Activated CD4-positive, alpha-beta T cell treated with anti-CD3 and anti-CD28 coated beads, Interleukin-2, amount 50 U/mL, for 48 hours (primary cell): ENCODE measurements at regions not wholly inside any gene's neighbourhood (a gene's known extent, or its start where the extent isn't known, plus 50 kb on each side); places are given as distances from the start of the nearest gene placed in this dataset.

Experiments used
- DNase-seq, 2 experiments: peaks; one replicate each; pipeline ENCODE4 v3.0.0-alpha.2; 2020

GRCh38 chr3:104610730-104611652 is 755.7 kb upstream of the ALCAM start:
- DNase-seq: no peak

DNA sequence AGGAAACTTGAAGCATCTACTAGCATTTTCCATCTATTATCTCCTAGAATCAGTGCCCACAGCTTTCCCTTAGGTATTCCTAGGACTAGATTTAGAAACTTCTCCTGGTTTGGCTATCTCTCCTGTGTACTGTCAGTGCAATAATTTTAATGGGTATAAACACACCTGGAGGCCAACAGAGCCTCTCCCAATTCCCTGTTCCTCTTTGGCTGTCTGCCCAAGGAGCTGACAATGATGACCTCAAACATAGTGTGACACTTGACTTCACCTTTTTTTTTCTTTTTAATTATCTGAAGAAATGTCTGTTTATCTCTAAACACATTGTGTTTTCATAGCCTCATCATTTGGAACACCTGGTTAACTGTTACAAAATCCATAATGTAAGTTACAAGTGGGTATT is 754.5 kb upstream of the ALCAM start:
- DNase-seq: no peak

DNA sequence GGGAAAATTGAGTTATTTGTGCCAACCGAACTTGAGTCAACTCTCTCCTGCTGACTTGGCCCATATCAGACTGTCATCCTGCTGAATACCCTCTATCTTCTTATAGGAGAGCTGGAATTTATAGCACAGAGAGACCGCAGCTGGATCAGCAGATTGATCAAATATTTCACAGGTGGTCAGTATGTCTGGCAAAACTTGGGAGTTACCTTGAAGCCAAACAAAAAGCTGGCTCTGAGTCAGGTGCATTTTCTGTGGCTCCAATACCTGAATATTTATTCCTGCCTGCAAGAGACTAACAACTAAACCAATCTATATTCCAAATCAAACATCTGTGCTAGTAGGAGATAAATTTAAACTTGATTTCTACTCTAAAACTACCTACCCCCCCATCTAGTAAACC is 752.1 kb upstream of the ALCAM start:
- DNase-seq: no peak

DNA sequence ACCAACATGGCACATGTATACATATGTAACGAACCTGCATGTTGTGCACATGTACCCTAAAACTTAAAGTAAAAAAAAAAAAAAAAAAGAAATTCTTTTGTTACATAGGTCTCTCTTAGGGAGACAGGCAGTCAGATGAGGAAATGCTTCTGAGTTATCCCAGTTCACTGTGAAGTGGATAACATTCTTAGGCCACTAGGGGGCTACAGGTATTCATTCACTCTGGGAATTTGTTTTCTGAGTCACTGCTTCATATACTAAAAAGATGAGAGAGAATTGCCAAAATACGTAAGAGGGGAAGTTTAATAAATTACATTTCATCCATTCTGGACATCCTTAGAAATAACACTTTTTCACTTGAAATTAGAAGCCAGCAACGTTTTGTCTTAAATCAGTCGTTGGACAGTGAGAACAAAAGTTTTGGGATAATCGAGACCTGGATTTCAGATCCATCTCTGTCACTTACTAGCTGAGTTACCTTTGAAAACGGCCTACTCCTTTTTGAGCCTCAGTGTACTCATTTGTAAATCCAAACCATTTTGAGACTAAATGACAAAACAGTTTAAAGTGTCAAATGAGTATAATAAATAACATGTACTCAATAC is 738.4 kb upstream of the ALCAM start:
- DNase-seq: no peak

DNA sequence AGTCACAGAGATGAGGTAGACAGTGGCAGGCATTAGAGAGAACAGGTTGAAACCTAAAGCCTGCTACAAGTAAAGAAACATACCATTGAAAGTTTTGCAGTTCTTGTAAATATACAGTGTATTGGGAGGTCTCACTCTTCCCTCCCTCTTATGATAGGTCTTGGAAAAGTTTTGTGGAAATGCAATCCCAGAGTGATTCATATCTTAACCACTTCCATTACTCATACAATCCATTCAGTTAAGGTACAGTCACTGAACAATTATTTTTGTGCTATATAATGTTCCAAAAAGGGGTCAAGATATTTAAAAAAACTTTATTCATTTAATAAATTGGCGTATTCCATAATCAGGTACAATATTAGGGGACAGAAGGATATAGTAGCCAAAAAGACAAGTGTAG is 737.7 kb upstream of the ALCAM start:
- no peak for DNase-seq

GRCh38 chr3:104631254-104631653 is 735.5 kb upstream of the ALCAM start:
- no peak for DNase-seq

DNA sequence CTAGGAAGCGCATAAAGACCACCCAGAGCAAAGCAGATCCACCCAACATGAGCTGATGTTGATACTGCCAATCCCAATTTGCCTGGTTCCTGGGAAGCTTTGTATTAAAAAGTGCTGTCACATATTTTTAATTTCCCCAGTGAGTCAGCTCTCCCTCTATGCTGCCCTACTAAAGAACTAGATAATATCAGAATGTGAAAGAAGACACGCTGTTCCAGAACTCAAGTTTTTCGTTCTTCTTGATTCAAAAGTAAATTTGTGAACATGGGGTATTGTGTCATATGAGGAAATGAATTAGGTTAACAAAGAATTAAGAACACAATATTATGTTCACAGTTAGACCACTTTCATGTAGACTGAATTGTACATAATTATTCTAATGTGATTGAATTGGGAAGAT is 734.2 kb upstream of the ALCAM start:
- DNase-seq: no peak

GRCh38 chr3:104632947-104633346 is 733.8 kb upstream of the ALCAM start:
- no peak for DNase-seq

DNA sequence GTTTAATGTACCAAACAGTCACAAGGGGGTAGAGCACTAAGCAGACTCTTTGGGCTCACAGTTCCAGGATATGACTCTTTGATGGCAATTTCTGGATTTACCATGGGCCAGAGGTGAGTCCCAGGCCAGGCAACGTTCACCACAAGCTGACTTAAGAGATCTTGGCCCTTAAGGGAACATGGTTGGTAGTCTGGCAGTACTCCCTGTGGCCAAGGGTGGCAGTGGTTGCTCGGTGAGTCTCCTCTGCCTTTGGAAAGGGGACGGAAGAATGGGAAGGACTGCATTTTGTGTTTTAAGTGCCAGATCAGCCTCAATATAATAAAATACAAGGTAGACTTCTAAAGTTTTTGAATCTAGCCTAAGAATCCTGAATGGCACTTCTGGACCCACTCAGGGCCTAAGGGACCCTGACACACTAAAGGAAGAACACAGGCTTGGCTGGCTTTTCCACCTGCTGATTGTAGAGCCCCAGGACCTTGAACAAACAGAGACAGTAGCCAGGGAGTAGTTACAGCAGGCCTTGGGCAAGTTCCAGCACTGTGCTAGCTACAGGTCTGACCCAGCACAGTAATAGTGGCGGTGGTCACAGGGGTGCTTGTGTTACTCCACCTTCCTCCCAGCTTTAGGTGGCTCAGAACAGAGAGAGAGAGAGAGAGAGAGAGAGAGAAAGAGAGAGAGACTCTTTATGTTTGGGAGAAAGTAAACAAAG is 730.7 kb upstream of the ALCAM start:
- no peak for DNase-seq

- no peak for DNase-seq
These were observed 723.9 kb upstream of the ALCAM start for GRCh38 chr3:104642827-104643226.

GRCh38 chr3:104646196-104646595 is 720.5 kb upstream of the ALCAM start:
- no peak for DNase-seq

GRCh38 chr3:104648823-104649222 is 717.9 kb upstream of the ALCAM start:
- no peak for DNase-seq

- DNase-seq: no peak
These were observed 697.6 kb upstream of the ALCAM start for GRCh38 chr3:104669083-104669482.

- DNase-seq: no peak
These were observed 694.4 kb upstream of the ALCAM start for GRCh38 chr3:104672331-104672730.

GRCh38 chr3:104673981-104674380 is 692.7 kb upstream of the ALCAM start:
- DNase-seq: no peak

DNA sequence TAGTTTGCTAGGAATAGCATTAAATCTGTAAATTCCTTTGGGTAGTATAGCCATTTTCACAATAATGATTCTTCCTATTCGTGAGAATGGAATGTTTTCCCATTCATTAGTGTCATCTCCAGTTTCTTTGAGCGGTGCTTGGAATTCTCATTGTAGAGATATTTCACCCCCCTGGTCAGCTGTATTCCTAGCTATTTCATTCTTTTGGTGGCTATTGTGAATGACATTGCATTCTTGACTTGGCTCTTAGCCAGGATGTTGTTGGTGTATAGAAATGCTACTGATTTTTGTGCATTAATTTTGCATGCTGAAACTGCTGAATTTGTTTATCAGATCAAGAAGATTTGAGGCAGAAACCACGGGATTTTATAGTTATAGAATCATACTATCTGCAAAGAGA is 690.5 kb upstream of the ALCAM start:
- no peak for DNase-seq

- no peak for DNase-seq
These were observed 688.8 kb upstream of the ALCAM start for GRCh38 chr3:104677932-104678331.

DNA sequence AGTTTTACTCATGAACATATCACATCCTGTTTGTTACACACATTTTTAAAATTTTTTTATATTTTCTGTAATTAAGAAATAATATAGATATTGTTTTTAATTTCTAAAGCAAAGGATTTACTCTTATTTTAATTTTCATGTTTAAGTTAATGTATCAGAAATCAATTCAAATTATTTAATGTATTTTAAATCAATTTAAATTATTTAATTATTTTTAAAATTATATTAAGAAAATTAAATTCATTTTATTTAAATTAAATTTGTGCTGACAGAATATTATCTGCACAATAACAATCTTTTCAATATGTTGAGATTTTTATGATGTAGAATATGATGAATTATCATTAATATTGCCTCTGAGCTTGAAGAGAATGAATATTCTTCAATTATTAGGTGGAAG is 681.2 kb upstream of the ALCAM start:
- DNase-seq: no peak

DNA sequence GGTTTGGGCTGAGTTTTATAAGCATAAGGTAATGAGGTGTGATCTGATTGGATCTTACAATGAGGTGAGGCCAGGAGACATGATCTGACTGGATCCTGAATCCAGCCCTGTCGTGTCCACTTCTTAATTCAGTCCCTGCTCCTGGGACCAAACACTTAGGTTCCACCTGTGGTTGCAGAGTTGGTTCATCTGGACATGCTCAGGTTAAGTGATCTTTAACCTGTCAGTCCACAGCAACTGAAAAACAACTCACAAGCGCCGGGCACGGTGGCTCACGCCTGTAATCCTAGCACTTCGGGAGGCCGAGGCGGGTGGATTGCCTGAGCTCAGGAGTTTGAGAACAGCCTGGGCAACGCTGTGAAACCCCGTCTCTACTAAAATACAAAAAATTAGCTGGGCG is 679.3 kb upstream of the ALCAM start:
- no peak for DNase-seq

GRCh38 chr3:104696470-104696869 is 670.2 kb upstream of the ALCAM start:
- DNase-seq: no peak

DNA sequence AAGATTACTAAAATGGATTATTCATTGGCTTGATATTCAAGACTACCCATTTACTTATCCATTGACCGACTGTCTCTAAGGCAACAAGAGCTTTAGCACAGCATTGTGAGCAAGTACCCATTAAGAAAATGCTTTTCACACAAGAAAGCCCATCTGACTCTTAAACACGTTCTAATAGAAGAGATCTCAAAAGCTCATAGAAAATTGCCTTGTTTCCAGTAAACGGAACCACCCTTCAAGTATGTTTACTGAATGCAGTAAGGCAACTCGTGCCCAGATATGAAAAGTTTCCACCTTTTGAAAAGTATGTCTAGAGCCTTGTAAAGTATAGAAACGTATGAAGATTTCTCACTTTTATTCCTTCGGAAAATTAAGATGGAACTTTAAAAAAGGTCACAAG is 655.3 kb upstream of the ALCAM start:
- DNase-seq: no peak

- DNase-seq: no peak
These were observed 650.7 kb upstream of the ALCAM start for GRCh38 chr3:104715972-104716371.

DNA sequence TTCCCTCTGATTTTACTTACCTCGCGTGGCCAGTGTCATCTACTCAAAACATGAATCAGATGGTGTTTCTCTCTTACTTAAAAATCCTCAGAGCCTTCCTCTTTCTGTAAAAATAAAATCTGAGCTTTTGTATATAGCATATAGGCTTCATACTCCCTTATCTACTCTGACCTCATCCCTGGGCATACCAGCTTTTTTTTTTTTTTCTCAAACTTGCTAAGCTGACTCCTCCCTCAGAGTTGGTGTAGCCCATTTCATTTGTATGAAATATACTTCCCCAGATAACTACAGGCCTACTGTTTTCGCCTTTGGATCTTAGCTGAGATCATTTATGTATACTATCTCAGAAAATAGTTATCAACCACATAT is 648.9 kb upstream of the ALCAM start:
- no peak for DNase-seq

- DNase-seq: no peak
These were observed 643.7 kb upstream of the ALCAM start for GRCh38 chr3:104723000-104723399.
